ENCODE measurements at regions not wholly inside any gene's neighbourhood (a gene's known extent, or its start where the extent isn't known, plus 50 kb on each side); places are given as distances from the start of the nearest gene placed in this dataset.
A peak's percentile ranks its signal among the peaks of the same experiment; 100 is the strongest.

DNA sequence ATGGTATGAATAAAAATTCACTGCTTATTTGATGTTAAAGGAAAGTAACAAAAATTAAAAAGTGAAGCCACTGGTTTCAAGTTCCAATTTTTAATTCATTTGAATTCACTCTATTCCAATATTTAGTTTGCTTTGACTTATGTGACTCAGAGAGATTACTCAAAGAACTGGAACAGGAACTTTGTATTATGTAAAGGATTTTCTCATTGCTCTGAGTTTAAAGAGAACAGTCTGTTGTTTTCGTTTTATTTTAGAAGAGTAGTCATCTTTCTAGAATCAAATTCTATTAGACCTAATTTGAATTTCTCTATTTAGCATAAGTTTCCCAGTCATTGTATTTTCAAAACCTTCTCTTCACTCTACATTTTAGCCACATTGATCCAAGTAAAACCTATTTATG, 300.1 kb upstream of the SLC8A1 start:
- TF ChIP-seq Cebpa-rat (IDR thresholded peaks at IDR 0.05), result no peak
- Histone ChIP-seq H3K36me3 (no peaks in the 10 kb centered on the region), H3K4me3 (no peak overlapping the region), H3K4me1 (peaks cover 0 to 4% (median 0%) of the 10 kb centered on the region in 10 experiments; a peak in 1 of 20 replicates), H3K9me3 (replicated peaks in 1 of 11) (no peaks in the 10 kb centered on the region), H3K9ac (no peak overlapping the region), H4K20me1 (no peaks in the 10 kb centered on the region), H3K27me3 (no peaks in the 10 kb centered on the region), H3K4me2 (no peak overlapping the region), H3K27ac (no peak overlapping the region)

DNA sequence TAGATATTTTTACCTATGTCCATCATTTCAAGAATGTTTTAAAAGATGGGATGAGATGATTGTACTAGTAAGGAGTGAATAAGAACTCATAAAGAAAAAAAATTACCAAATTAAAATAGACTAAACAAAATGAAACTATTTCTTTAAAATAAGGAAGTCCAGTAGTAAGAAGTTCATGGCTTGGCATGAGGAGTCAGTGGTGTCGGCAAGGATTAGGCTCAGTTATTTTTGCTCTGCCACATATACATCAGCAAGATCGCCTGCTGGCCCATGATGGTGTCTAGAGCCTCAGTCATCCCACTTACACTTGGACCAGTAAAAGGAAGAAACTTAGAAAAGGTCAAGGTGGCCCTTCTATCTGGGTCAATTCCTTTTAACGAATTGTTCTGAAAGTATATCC, 300.9 kb upstream of the SLC8A1 start:
- H3K4me3 ChIP-seq, result no peak overlapping the region
- peaks cover 0 to 4% (median 0%) of the 10 kb centered on the region in 10 experiments; a peak in 1 of 20 replicates for H3K4me1 ChIP-seq
- H3K27ac ChIP-seq, result no peak overlapping the region
- no peaks in the 10 kb centered on the region for H3K9me3 ChIP-seq (replicated peaks in 1 of 11)
- H3K27me3 ChIP-seq, result no peaks in the 10 kb centered on the region
- H3K36me3 ChIP-seq, result no peaks in the 10 kb centered on the region
- no peak overlapping the region for H3K4me2 ChIP-seq
- no peak for TF ChIP-seq Cebpa-rat (IDR thresholded peaks at IDR 0.05)
- no peak overlapping the region for H3K9ac ChIP-seq
- H4K20me1 ChIP-seq, result no peaks in the 10 kb centered on the region

DNA sequence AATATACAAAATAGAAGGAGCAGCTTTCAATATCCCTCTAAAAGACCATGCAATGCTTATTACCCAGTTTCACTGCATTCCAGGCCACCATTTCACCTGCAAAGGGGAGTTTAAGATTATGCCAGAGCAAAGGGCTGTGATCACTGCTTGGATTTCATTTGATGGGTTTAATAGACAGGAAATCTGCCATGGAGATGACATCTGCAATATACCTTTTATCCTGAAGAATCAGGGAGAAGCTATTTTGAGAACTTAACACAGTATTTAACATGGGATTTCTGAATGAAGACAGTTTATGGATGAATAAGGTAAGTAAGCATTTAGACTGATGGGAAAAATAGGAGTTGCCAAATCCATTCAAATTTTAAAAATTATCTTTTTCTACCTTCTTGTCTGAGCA, 303.0 kb upstream of the SLC8A1 start:
- no peaks in the 10 kb centered on the region for H3K27me3 ChIP-seq
- no peak overlapping the region for H3K4me3 ChIP-seq
- no peaks in the 10 kb centered on the region for H3K9me3 ChIP-seq (replicated peaks in 1 of 11)
- no peak overlapping the region for H3K9ac ChIP-seq
- no peak overlapping the region for H3K4me2 ChIP-seq
- H4K20me1 ChIP-seq, result no peaks in the 10 kb centered on the region
- H3K36me3 ChIP-seq, result no peaks in the 10 kb centered on the region
- TF ChIP-seq Cebpa-rat (IDR thresholded peaks at IDR 0.05), result no peak
- no peak overlapping the region for H3K27ac ChIP-seq
- peaks cover 0 to 15% (median 0%) of the 10 kb centered on the region in 10 experiments; a peak in 5 of 20 replicates for H3K4me1 ChIP-seq

DNA sequence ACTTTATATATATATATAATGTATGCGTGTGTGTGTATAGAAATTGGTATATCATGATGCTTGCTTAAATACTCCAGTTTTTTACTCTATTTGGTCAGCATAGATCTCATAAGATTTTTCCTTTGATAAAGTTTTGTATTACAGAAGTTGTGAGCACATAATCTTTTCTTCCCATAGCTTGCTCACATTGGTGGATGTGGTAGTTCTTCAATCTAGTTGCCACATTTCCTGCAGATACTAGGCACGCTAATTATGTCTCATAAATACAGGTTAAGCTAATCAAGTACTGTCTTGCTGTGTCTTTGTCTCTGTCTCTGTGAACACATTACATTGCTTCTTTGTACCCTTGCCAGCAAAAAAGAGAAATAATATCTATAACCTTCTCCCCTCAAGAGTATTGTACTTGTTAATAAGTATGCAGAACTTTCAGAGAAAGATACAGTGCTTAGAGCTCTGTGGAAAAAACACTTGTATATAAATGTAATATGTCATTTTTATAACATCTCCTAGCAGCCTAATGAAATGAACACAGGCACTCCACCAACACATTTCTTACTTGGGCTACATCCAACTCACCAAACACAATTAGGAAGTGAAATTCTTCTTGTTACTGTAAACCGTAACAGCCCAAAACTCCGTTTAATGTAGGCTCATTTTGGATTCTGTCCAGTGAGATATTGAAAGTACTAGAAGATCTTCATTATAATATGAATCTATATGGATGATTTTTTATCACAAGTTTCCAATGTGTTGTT, 306.7 kb upstream of the SLC8A1 start:
- peak overlapping the region in 2 of 11 experiments; percentile 0 to 33; a peak in 1 of 22 replicates for H3K4me2 ChIP-seq
- H3K36me3 ChIP-seq, result no peaks in the 10 kb centered on the region

DNA sequence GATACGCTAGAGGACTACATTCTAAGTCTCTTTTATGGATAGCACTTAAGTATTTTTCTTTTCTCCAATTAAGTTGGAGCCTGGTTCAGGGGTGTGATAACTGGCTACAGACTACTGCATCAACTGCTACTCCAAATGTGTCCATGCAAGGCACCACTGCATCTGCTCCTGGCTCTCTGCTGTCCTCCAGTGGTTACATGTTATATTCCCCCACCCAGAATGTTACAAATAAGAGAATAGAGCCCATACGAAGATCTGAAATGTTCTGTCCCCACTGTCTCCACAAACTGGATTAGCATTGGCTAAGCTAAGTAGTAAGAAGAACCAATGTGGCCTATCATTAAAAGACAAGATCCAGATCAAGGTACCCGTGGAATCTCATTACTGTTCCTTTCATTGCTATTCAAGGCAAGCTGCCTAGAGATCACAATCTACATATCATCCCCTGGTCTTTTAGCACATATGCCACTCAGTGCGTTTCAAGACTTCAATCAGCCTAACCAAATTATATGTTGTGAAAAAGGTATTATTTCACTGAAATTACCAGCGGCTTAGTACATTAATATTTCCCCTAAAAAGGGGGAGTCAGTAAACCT, 308.3 kb upstream of the SLC8A1 start:
- H3K36me3 ChIP-seq, result no peaks in the 10 kb centered on the region
- no peak overlapping the region for H3K9ac ChIP-seq
- H3K27me3 ChIP-seq, result no peaks in the 10 kb centered on the region
- H3K27ac ChIP-seq, result no peak overlapping the region
- H4K20me1 ChIP-seq, result no peaks in the 10 kb centered on the region
- H3K9me3 ChIP-seq (replicated peaks in 1 of 11), result no peaks in the 10 kb centered on the region
- H3K4me3 ChIP-seq, result no peak overlapping the region
- no peak overlapping the region for H3K4me2 ChIP-seq
- no peak for TF ChIP-seq Cebpa-rat (IDR thresholded peaks at IDR 0.05)
- H3K4me1 ChIP-seq, result peaks cover 0 to 24% (median 0%) of the 10 kb centered on the region in 10 experiments; a peak in 7 of 20 replicates

More for the DNA sequence above, 306.7 kb upstream of the SLC8A1 start:
- H3K9me3 ChIP-seq (replicated peaks in 1 of 11), result no peaks in the 10 kb centered on the region
- H3K4me1 ChIP-seq, result peaks cover 0 to 24% (median 0%) of the 10 kb centered on the region in 10 experiments; a peak in 7 of 20 replicates
- H3K9ac ChIP-seq, result no peak overlapping the region
- H3K27ac ChIP-seq, result no peak overlapping the region
- no peak overlapping the region for H3K4me3 ChIP-seq
- no peaks in the 10 kb centered on the region for H4K20me1 ChIP-seq
- no peak for TF ChIP-seq Cebpa-rat (IDR thresholded peaks at IDR 0.05)
- H3K27me3 ChIP-seq, result no peaks in the 10 kb centered on the region

DNA sequence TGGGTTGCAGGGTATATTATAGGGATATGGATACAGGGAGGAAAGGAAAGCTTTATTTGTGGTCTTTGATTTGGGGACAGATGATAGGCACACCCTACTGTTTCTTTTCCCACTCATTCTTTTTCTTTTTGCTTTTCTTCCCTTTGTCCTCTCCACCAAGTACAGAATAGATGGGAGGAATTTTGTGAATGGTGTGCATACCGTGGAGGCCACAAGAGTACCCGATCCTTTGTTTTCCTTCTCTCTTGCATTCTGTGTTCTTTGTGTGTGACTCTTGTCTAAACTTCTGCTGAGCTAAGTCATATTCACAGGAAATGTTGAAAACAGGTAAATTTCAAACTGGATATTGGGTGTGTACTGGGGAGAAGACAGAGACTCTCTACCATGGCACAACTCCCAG, 321.4 kb upstream of the SLC8A1 start:
- no peak overlapping the region for H3K4me2 ChIP-seq
- H3K27me3 ChIP-seq, result no peaks in the 10 kb centered on the region
- H3K4me1 ChIP-seq, result no peaks in the 10 kb centered on the region
- no peak overlapping the region for H3K27ac ChIP-seq
- H3K9me3 ChIP-seq (replicated peaks in 1 of 11), result no peaks in the 10 kb centered on the region
- H3K9ac ChIP-seq, result no peak overlapping the region
- no peaks in the 10 kb centered on the region for H4K20me1 ChIP-seq
- H3K36me3 ChIP-seq, result no peaks in the 10 kb centered on the region
- TF ChIP-seq Cebpa-rat (IDR thresholded peaks at IDR 0.05), result no peak
- H3K4me3 ChIP-seq, result no peak overlapping the region

DNA sequence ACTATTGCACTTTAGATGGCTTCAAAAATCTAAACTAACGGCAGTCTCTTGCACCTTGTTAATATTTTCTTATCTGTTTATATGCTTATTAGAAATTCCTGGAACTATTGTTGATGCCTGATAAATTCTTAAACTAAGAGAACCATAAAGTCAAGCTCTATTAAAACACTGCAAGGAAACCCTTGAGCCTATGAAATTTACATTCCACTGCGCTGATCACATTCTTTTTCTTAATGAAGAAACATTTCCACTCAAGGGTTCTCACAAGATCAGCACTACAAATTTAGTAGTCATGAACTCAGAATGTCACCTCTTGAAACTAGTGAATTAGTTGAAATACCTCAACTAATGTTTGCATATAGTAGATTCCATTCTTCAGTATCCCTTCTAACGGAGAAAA, 331.8 kb upstream of the SLC8A1 start:
- Histone ChIP-seq H3K4me2 (no peak overlapping the region), H3K4me3 (no peak overlapping the region), H3K4me1 (no peaks in the 10 kb centered on the region), H4K20me1 (no peaks in the 10 kb centered on the region), H3K36me3 (no peaks in the 10 kb centered on the region), H3K27me3 (no peaks in the 10 kb centered on the region), H3K9me3 (replicated peaks in 1 of 11) (no peaks in the 10 kb centered on the region), H3K9ac (no peak overlapping the region), H3K27ac (no peak overlapping the region)
- no peak for TF ChIP-seq Cebpa-rat (IDR thresholded peaks at IDR 0.05)

DNA sequence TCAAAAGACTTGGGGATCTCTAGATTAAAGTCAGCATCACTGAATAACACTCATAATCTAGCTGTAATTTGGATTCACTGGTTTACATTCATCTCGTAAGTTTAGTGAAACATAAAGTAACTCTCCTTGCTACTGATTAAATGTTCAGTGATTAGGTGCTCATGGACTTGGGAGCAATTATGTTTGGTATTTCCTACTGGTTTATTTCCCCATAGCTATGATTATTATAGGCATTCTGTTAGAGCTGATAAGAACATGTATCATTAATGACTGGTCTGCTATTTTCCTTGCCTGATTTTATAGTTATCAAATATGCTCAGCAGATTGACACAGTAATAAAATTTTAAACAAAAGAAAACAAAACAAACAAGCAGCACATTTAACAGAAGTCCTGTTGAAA, 334.7 kb upstream of the SLC8A1 start:
- H3K27me3 ChIP-seq, result no peaks in the 10 kb centered on the region
- no peaks in the 10 kb centered on the region for H3K36me3 ChIP-seq
- H3K4me3 ChIP-seq, result no peak overlapping the region
- no peaks in the 10 kb centered on the region for H3K4me1 ChIP-seq
- no peak overlapping the region for H3K9ac ChIP-seq
- H4K20me1 ChIP-seq, result no peaks in the 10 kb centered on the region
- no peaks in the 10 kb centered on the region for H3K9me3 ChIP-seq (replicated peaks in 1 of 11)
- no peak overlapping the region for H3K4me2 ChIP-seq
- TF ChIP-seq Cebpa-rat (IDR thresholded peaks at IDR 0.05), result no peak
- no peak overlapping the region for H3K27ac ChIP-seq

DNA sequence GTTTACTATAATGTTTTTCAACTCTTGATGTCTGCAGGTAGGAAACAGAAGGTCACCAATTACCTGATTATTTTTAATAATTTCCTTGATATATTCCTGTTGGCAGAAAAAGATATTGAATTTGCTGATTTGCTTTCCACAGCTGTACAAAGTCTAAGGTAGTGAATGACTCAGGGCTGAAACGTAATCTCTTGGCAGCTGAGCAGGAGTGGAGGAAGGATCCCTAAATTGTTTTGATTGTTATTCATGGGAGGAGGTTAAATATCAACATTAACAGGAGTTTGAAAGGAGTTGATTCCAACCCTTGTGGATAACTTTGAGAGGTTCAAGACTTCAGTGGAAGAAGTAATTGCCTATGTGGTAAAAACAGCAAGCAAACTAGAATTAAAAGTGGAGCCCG, 345.2 kb upstream of the SLC8A1 start:
- H3K36me3 ChIP-seq, result no peaks in the 10 kb centered on the region
- H3K4me2 ChIP-seq, result no peak overlapping the region
- H3K4me1 ChIP-seq, result no peaks in the 10 kb centered on the region
- no peaks in the 10 kb centered on the region for H3K9me3 ChIP-seq (replicated peaks in 1 of 11)
- no peaks in the 10 kb centered on the region for H4K20me1 ChIP-seq
- H3K4me3 ChIP-seq, result no peak overlapping the region
- no peak overlapping the region for H3K27ac ChIP-seq
- no peak for TF ChIP-seq Cebpa-rat (IDR thresholded peaks at IDR 0.05)
- H3K9ac ChIP-seq, result no peak overlapping the region
- no peaks in the 10 kb centered on the region for H3K27me3 ChIP-seq

DNA sequence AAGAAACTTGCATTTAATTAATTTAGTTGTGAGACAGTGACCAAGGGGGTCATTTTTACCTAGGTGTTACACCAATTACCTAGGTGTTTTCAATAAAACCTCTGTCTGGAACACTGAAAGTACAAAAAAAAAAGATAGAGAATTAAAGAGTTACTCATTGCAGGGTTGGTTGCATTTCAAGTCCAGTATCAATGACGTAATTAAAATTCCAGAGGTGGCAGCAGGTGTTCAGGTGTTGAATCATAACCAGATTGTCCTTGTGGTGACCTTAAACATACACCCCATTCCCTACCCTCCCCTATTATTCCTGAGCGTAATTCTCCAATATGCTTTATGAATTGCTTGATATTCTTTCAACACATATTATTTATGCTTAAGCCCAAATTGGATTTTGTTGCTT, 352.0 kb upstream of the SLC8A1 start:
- Histone ChIP-seq H4K20me1 (no peaks in the 10 kb centered on the region), H3K9ac (no peak overlapping the region), H3K27ac (no peak overlapping the region), H3K4me3 (no peak overlapping the region), H3K9me3 (replicated peaks in 1 of 11) (no peaks in the 10 kb centered on the region), H3K4me1 (no peaks in the 10 kb centered on the region), H3K4me2 (no peak overlapping the region), H3K27me3 (no peaks in the 10 kb centered on the region), H3K36me3 (no peaks in the 10 kb centered on the region)
- TF ChIP-seq Cebpa-rat (IDR thresholded peaks at IDR 0.05), result no peak
